ENCODE measurements at regions not wholly inside any gene's neighbourhood (a gene's known extent, or its start where the extent isn't known, plus 50 kb on each side); places are given as distances from the start of the nearest gene placed in this dataset.

DNA sequence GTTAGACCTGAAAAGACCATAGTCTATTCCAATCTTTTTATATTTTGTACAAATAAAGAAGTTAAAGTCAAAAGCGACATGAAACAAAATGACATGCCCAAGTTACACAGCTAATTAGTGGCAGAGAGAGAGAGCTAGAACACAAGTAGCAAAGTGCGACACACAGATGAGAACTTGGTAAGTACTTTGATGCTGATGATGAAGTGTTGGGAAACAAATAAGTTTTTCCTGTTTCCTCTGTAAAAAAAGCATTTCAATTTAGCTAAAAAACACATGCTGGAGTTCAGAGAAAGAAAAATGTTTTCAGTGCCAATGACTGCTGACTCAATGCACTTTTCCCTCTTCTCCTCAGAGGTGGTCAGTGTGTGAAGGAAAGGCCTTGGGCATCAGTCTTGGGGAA is 226.9 kb downstream of the PAX3 start:
- TF ChIP-seq ZNF274 (IDR thresholded peaks at IDR 0.05; ENCODE audit: low read depth, low read length) (no peak), YY1 (IDR thresholded peaks at IDR 0.05; ENCODE audit: insufficient read depth, insufficient read length) (no peak)
